B cell (primary cell): ENCODE measurements at regions not wholly inside any gene's neighbourhood (a gene's known extent, or its start where the extent isn't known, plus 50 kb on each side); places are given as distances from the start of the nearest gene placed in this dataset.

Experiments
- ATAC-seq: fragments of 200-7000 bp; cut with Tn5 transposase; one replicate; pipeline ENCODE4 v1.10.0; 2021; ENCODE audit warnings: low read depth, mild to moderate bottlenecking, moderate number of reproducible peaks, moderate library complexity
- CTCF ChIA-PET: fragments of 350-600 bp; sonication (Branson Sonifier 250); formaldehyde crosslinking; loops from one replicate; lab custom pipeline; 2021; ENCODE audit warnings: antibody characterized with exemption, inconsistent platforms; lab: Charles Lee
- POLR2A ChIA-PET: fragments of 350-600 bp; sonication (Branson Sonifier 250); formaldehyde crosslinking; loops from one replicate; lab custom pipeline; 2021; ENCODE audit warnings: antibody characterized with exemption; lab: Charles Lee
- DNase-seq: peaks from one replicate; pipeline ENCODE4 v3.0.0; 2013
- H2AFZ ChIP-seq: 2 replicates; pipeline ENCODE4 v1.6.1; 2012; ENCODE audit warnings: mild to moderate bottlenecking, low read depth, low read length; ENCODE audit not compliant: insufficient read depth, poor library complexity, severe bottlenecking
- H3K27ac ChIP-seq, 2 donors: 1 replicate in 1 of 2; 2 replicates in 1 of 2; pipeline ENCODE4 v1.5.1; 2012 to 2013; ENCODE audit warnings: low read length in 2 of 2, mild to moderate bottlenecking in 2 of 2, moderate library complexity in 1 of 2
- H3K27me3 ChIP-seq, 4 experiments: fragments of 200-600 bp in 1 of 4; sonication (generic) in 1 of 4; replicated peaks in 1 of 4; 1 replicate in 2 of 4; 2 replicates in 2 of 4; pipeline versions ENCODE4 v1.6.1 to v1.7.0; 2013 to 2016; ENCODE audit warnings: low read length in 3 of 4, mild to moderate bottlenecking in 2 of 4, mixed read lengths in 1 of 4, moderate library complexity in 1 of 4; ENCODE audit not compliant: insufficient read depth in 4 of 4, control insufficient read depth in 3 of 4; ENCODE audit errors: control extremely low read depth in 1 of 4
- H3K36me3 ChIP-seq, 2 experiments: replicated peaks in 1 of 2; 1 replicate in 1 of 2; 2 replicates in 1 of 2; pipeline versions ENCODE4 v1.6.1 to v1.7.1; 2013; ENCODE audit warnings: low read length in 1 of 2; ENCODE audit not compliant: insufficient read depth in 2 of 2, control insufficient read depth in 1 of 2; ENCODE audit errors: control extremely low read depth in 1 of 2, extremely low read depth in 1 of 2
- H3K4me1 ChIP-seq, 2 donors: fragments of 200-600 bp in 1 of 2; sonication (generic) in 1 of 2; 1 replicate in 1 of 2; 2 replicates in 1 of 2; pipeline versions ENCODE4 v1.5.1 to v1.6.1; 2013 to 2017; ENCODE audit warnings: low read length in 2 of 2; ENCODE audit not compliant: control insufficient read depth in 2 of 2, insufficient read depth in 2 of 2
- H3K4me2 ChIP-seq: replicated peaks from 2 replicates; pipeline ENCODE3; 2012; ENCODE audit warnings: mild to moderate bottlenecking, low read depth, low read length; ENCODE audit not compliant: poor library complexity, severe bottlenecking
- H3K4me3 ChIP-seq, 5 experiments: fragments of 200-600 bp in 1 of 5; sonication (generic) in 1 of 5; 1 replicate in 3 of 5; 2 replicates in 2 of 5; pipeline versions ENCODE4 v1.5.1 to v1.7.0; 2011 to 2016; ENCODE audit warnings: low read length in 4 of 5, mild to moderate bottlenecking in 4 of 5, low read depth in 2 of 5, control low read depth in 1 of 5, moderate library complexity in 1 of 5; ENCODE audit not compliant: insufficient read depth in 1 of 5; ENCODE audit errors: control extremely low read depth in 1 of 5, extremely low read depth in 1 of 5
- H3K79me2 ChIP-seq: fragments of 200-600 bp; sonication (generic); one replicate; pipeline ENCODE4 v1.6.0; 2016; ENCODE audit warnings: low read length; ENCODE audit not compliant: control insufficient read depth, insufficient read depth
- H3K9ac ChIP-seq: fragments of 200-600 bp; sonication (generic); 2 replicates; pipeline ENCODE4 v1.6.1; 2017; ENCODE audit warnings: mild to moderate bottlenecking, low read length, moderate library complexity
- H3K9me3 ChIP-seq, 3 donors: one replicate each; pipeline versions ENCODE4 v1.6.1 to v1.7.1; 2013; ENCODE audit warnings: low read length in 2 of 3; ENCODE audit not compliant: control insufficient read depth in 2 of 3, insufficient read depth in 1 of 3; ENCODE audit errors: control extremely low read depth in 1 of 3
- H4K20me1 ChIP-seq: 2 replicates; pipeline ENCODE4 v1.6.0; 2012; ENCODE audit warnings: mild to moderate bottlenecking, low read length; ENCODE audit not compliant: insufficient read depth, control insufficient read depth, poor library complexity, severe bottlenecking
- H3K27ac Mint-ChIP-seq: one replicate; pipeline ENCODE4 v1.8.0; 2021; ENCODE audit warnings: mixed read lengths
- H3K27me3 Mint-ChIP-seq: one replicate; pipeline ENCODE4 v1.8.0; 2021; ENCODE audit warnings: mixed read lengths
- H3K4me1 Mint-ChIP-seq: one replicate; pipeline ENCODE4 v1.8.0; 2021; ENCODE audit warnings: mixed read lengths
- H3K4me3 Mint-ChIP-seq: one replicate; pipeline ENCODE4 v1.8.0; 2021; ENCODE audit warnings: mixed read lengths
- H3K9me3 Mint-ChIP-seq: one replicate; pipeline ENCODE4 v1.8.0; 2022; ENCODE audit warnings: mixed read lengths; ENCODE audit not compliant: insufficient read depth
- EZH2 ChIP-seq: IDR thresholded peaks from 2 replicates; pipeline ENCODE4 v1.6.1; 2012; ENCODE audit warnings: borderline replicate concordance, low read depth, mild to moderate bottlenecking, moderate library complexity, low read length; ENCODE audit not compliant: insufficient read depth, poor library complexity, severe bottlenecking
- WGBS: methylation state at CpG from one replicate; pipeline ENCODE4 v1.1.5; 2013; ENCODE audit warnings: missing lambda C conversion rate; ENCODE audit not compliant: insufficient coverage; 5-methylcytosine and 5-hydroxymethylcytosine counted together
- intact Hi-C: fragments of 100-400 bp; cut with micrococcal nuclease; formaldehyde crosslinking; loops from one replicate; pipeline ENCODE4 v1.10.0; 2022
- TF ChIP-seq, protein P1 (sequence below): fragments of 200-600 bp; IDR thresholded peaks from one replicate; pipeline ENCODE4 v1.8.0; 2022; ENCODE audit warnings: antibody characterized with exemption, mild to moderate bottlenecking

DNA sequence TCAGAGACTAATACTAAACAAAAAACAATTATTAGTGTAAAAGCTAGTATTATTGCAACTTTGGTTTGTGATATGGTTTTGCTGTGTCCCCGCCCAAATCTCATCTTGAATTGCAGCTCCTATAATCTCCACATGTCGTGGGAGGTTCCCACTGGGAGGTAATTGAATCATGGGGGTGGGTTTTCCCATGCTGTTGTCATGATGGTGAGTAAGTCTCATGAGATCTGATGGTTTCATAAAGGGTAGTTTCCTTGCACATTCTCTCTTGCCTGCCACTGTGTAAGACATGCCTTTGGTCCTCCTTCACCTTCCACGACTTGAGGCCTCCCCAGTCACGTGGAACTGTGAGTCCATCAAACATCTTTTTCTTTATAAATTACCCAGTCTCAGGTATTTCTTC is 325.9 kb upstream of the DAB2 start:
- Mint-ChIP-seq H3K27ac (no peak overlapping the region), H3K4me1 (no peaks in the 10 kb centered on the region), H3K27me3 (no peaks in the 10 kb centered on the region), H3K9me3 (peaks cover 3% of the 10 kb centered on the region), H3K4me3 (no peak overlapping the region)
- Histone ChIP-seq H3K79me2 (no peaks in the 10 kb centered on the region), H3K27me3 (no peaks in the 10 kb centered on the region), H3K4me3 (no peak overlapping the region), H3K27ac (no peak overlapping the region), H3K4me1 (no peaks in the 10 kb centered on the region), H3K4me2 (no peak overlapping the region), H3K9ac (no peak overlapping the region), H3K36me3 (no peaks in the 10 kb centered on the region), H2AFZ (no peak overlapping the region), H4K20me1 (no peaks in the 10 kb centered on the region), H3K9me3 (no peaks in the 10 kb centered on the region)
- no CpG with 5 or more reads among the region's 4 CpGs for WGBS
- ChIA-PET CTCF (no interaction called here), POLR2A (no interaction called here)
- TF ChIP-seq EZH2 = no peak
- TF ChIP-seq, protein P1, sequence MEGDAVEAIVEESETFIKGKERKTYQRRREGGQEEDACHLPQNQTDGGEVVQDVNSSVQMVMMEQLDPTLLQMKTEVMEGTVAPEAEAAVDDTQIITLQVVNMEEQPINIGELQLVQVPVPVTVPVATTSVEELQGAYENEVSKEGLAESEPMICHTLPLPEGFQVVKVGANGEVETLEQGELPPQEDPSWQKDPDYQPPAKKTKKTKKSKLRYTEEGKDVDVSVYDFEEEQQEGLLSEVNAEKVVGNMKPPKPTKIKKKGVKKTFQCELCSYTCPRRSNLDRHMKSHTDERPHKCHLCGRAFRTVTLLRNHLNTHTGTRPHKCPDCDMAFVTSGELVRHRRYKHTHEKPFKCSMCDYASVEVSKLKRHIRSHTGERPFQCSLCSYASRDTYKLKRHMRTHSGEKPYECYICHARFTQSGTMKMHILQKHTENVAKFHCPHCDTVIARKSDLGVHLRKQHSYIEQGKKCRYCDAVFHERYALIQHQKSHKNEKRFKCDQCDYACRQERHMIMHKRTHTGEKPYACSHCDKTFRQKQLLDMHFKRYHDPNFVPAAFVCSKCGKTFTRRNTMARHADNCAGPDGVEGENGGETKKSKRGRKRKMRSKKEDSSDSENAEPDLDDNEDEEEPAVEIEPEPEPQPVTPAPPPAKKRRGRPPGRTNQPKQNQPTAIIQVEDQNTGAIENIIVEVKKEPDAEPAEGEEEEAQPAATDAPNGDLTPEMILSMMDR = no peak
- DNase-seq (no peak), ATAC-seq (no peak)
- intact Hi-C loops = no loop called here

DNA sequence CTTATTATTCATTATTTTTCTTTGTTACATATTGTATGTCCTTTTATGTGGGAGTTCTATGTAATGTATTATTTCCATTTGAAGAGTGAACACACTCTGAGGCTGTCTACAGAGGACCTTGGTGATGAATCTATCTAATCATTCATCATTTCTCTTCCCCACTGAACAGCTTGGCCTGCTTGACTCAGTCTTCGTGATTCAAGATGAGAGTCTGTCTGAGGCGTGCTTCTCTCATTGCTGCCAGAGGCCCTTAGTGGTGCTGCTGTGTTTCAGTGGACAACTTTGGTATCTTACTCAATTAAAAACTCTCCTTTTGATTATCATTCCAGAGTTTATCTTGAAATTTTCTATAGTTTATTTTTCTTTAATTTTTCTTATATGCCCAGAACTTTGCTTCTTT is 318.1 kb upstream of the DAB2 start:
- Histone ChIP-seq H3K27ac (no peak overlapping the region), H3K4me2 (no peak overlapping the region), H3K27me3 (no peaks in the 10 kb centered on the region), H3K9ac (no peak overlapping the region), H3K79me2 (no peaks in the 10 kb centered on the region), H3K9me3 (no peaks in the 10 kb centered on the region), H4K20me1 (no peaks in the 10 kb centered on the region), H3K36me3 (no peaks in the 10 kb centered on the region), H3K4me1 (no peaks in the 10 kb centered on the region), H2AFZ (no peak overlapping the region), H3K4me3 (no peak overlapping the region)
- no peak for DNase-seq
- 100% methylated on average over 1 of the region's 2 CpGs for WGBS
- H3K27ac Mint-ChIP-seq = no peak overlapping the region
- peaks cover 2% of the 10 kb centered on the region for H3K27me3 Mint-ChIP-seq
- no peak for ATAC-seq
- CTCF ChIA-PET = interaction anchor here (1.0 kb wide), 1 partner anchor 26 kb away, joined by 3 read pairs; no protein-coding TSS in a partner anchor
- H3K4me1 Mint-ChIP-seq = no peaks in the 10 kb centered on the region
- intact Hi-C loops = no loop called here
- H3K9me3 Mint-ChIP-seq = no peaks in the 10 kb centered on the region
- POLR2A ChIA-PET = no interaction called here
- no peak overlapping the region for H3K4me3 Mint-ChIP-seq
- TF ChIP-seq EZH2 = no peak
- TF ChIP-seq, protein P1 = no peak
